ENCODE measurements at regions not wholly inside any gene's neighbourhood (a gene's known extent, or its start where the extent isn't known, plus 50 kb on each side); places are given as distances from the start of the nearest gene placed in this dataset.

DNA sequence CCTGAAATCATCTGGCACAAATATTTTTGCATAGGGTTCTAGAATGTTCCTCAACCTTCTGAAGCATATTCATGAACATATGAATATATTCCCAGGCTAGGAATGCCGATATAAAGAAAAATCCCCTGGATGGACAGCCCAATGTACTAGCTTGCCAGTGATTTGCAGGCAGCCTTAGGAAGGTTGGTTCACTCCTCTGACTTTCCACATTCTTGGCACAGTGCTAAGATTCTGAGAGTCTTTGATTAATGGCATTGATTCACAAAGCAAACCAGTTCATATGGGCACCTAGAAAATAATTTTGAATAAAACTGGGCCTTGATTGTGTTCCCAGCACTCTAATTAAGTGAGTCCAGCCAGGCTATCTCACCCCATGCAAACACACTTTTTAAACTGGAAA, 56.9 kb upstream of the ENPP4 start:
- ATAC-seq (no peak), DNase-seq (no peak)
- H3K4me3 Mint-ChIP-seq: no peak overlapping the region
- H3K27me3 Mint-ChIP-seq: no peaks in the 10 kb centered on the region
- no peak overlapping the region for H3K27ac Mint-ChIP-seq
- H3K4me1 Mint-ChIP-seq: peaks cover under 1% of the 10 kb centered on the region
- CTCF ChIA-PET: interaction anchor here (1.4 kb wide), 1 partner anchor 17 kb away, joined by 5 read pairs; no protein-coding TSS in a partner anchor
- peaks cover 2% of the 10 kb centered on the region for H3K36me3 Mint-ChIP-seq
- H3K9me3 Mint-ChIP-seq (ENCODE audit: low read depth): peaks cover 7% of the 10 kb centered on the region

DNA sequence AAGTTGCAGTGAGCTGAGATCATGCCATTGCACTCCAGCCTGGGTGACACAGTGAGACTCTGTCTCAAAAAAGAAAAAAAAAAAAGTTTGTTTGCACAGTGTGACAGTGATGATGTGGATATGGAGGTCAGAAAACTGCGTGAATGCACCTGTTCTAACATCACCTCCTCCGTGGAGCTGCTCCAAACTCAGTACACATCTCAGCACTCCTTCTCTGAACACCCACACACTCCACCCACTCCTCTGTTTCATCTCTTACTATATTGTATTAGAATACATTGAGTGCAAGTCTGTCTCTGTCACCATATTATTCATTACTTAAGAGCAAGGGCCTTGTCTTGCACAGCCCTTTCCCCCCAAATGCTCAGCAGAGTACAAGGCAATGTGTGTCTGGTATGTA, 51.5 kb upstream of the ENPP4 start:
- H3K4me1 Mint-ChIP-seq: peaks cover 6% of the 10 kb centered on the region
- no peaks in the 10 kb centered on the region for H3K9me3 Mint-ChIP-seq (ENCODE audit: low read depth)
- no peak for DNase-seq
- no peak overlapping the region for H3K27ac Mint-ChIP-seq
- no peak overlapping the region for H3K4me3 Mint-ChIP-seq
- ATAC-seq: no peak
- CTCF ChIA-PET: no interaction called here
- H3K36me3 Mint-ChIP-seq: no peaks in the 10 kb centered on the region
- H3K27me3 Mint-ChIP-seq: peaks cover 2% of the 10 kb centered on the region

DNA sequence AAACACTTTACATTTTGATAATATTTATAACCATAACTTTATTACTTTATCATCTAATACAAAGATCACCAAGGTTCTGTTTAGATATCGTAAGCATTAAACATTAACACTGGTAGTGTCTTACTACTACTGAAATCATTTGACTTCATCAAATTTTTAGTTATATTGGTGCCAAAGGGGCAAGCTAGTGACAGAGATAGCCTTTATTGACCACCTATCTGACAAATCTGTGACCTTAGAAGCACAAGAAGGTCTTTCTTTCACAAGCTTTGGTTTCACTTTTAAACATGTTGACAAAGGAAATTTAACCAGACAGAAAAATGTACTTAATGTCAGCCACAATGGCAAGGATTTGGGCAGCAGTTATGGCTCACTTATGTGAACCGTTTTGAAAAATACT, 50.7 kb upstream of the ENPP4 start:
- H3K27me3 Mint-ChIP-seq: peaks cover 2% of the 10 kb centered on the region
- DNase-seq (no peak), ATAC-seq (no peak)
- CTCF ChIA-PET: interaction anchor here (0.7 to 1.9 kb wide), 2 partner anchors 11 to 338 kb away, joined by 3 to 10 read pairs; no protein-coding TSS in a partner anchor
- H3K4me3 Mint-ChIP-seq: no peak overlapping the region
- H3K9me3 Mint-ChIP-seq (ENCODE audit: low read depth): no peaks in the 10 kb centered on the region
- no peaks in the 10 kb centered on the region for H3K36me3 Mint-ChIP-seq
- H3K4me1 Mint-ChIP-seq: peaks cover 6% of the 10 kb centered on the region
- H3K27ac Mint-ChIP-seq: no peak overlapping the region

Data from activated CD8-positive, alpha-beta memory T cell treated with anti-CD3 and anti-CD28 coated beads, Interleukin-2, amount 10 ng/mL, durations not matched to agents 7 days and 5 days (primary cell).